Left colon (tissue), 2 donors: ENCODE measurements at regions not wholly inside any gene's neighbourhood (a gene's known extent, or its start where the extent isn't known, plus 50 kb on each side); places are given as distances from the start of the nearest gene placed in this dataset.

Experiments used
- ATAC-seq: fragments of 200-7000 bp; cut with Tn5 transposase; one replicate; pipeline ENCODE4 v1.9.1; 2020; ENCODE audit warnings: mild to moderate bottlenecking, moderate library complexity
- DNase-seq, 2 donors: peaks; one replicate each; pipeline ENCODE4 v3.0.0-alpha.2; 2020
- intact Hi-C, 2 donors: fragments of 100-400 bp; cut with DNase I in 1 of 2; cut with micrococcal nuclease in 1 of 2; formaldehyde crosslinking; loops; one replicate each; pipeline versions ENCODE4 v1.11.2 to v1.14.0; 2022; cut with DNase I, micrococcal nuclease
- donor health status: DM: no; HTN: no; CAD: no.
- donor health status: DM: yes; HTN: yes; CAD: no.

DNA sequence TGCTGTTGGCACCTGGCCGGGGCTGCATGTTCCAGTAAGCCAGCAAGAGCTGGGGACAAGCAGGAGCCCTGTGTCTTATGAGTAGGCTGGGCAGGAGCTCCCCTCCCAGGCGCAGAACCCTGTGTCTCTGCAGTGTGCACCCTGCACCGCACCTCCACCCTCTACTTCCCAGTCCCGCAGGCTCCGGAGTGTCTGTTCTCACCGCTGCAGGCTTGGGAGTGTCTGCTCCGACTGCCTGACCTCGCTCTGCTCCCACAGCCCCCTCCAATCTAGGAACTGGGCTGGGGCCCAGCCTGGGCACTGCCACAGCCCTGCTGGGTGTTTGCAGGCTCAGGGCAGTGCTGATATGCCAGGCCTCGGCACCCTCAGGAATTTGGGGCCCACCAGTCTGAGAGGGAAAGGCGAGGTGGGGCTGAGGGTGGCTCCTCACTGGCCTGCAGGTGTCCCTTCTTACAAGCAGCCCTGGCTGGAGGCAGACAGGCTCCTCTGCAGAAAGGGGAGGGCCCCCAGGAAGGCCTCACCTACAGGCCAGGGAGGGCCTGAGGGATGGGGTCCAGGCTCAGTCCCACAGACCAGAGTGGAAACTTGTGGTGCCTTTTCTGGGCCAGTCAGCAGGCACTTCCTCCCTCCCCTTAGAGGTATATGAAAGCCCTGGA is 871.6 kb upstream of the GJE1 start:
- DNase-seq, result no peak
- ATAC-seq, result no peak
- intact Hi-C loops, result no loop called here

- intact Hi-C loops, result no loop called here
- DNase-seq (no peak), ATAC-seq (no peak)
These were observed 872.1 kb upstream of the GJE1 start for GRCh38 chr6:141260627-141261015.

- ATAC-seq, result no peak
- intact Hi-C loops, result no loop called here
- DNase-seq, result no peak
These were observed 872.9 kb upstream of the GJE1 start for GRCh38 chr6:141259807-141260206.

DNA sequence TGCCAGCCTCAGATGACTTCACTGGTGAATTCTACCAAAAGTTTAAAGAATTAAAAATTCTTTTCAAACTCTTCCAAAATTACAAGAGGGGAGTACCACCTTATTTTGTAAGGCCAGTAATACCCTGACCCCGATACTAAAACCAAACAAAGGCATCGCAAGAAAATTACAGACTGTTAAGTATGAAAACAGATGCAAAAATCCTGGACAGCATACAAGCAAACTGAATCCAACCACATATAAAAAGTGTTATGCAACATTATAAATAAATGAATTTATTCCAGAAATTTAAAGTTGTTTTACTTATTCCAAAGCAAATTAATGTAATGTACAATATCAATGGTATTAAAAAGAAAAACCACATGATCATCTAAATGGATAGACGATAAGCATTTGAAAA is 873.6 kb upstream of the GJE1 start:
- intact Hi-C loops, result no loop called here
- no peak for ATAC-seq

GRCh38 chr6:141258516-141258915 is 874.2 kb upstream of the GJE1 start:
- ATAC-seq, result no peak
- intact Hi-C loops, result no loop called here
- DNase-seq, result no peak

More for the DNA sequence above, 873.6 kb upstream of the GJE1 start:
- DNase-seq, result no peak

DNA sequence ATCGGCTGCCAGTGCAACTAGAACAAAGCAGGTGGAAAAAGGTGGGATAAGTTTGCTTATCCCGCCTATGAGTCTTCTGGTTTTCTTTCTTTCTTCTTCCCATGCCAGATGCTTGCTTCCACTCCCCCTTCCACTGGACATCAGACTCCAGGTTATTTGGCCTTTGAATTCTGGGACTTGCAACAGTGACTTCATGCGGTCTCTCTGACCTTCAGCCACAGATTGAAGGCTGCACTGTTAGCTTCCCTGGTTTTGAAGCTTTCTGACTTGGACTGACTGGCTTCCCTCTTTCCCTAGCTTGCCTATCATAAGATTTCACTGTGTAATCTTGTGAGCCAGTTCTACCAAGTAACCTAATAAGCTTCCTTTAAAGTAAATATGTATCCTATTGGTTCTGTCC is 878.4 kb upstream of the GJE1 start:
- intact Hi-C loops, result no loop called here
- no peak for ATAC-seq
- DNase-seq, result no peak

DNA sequence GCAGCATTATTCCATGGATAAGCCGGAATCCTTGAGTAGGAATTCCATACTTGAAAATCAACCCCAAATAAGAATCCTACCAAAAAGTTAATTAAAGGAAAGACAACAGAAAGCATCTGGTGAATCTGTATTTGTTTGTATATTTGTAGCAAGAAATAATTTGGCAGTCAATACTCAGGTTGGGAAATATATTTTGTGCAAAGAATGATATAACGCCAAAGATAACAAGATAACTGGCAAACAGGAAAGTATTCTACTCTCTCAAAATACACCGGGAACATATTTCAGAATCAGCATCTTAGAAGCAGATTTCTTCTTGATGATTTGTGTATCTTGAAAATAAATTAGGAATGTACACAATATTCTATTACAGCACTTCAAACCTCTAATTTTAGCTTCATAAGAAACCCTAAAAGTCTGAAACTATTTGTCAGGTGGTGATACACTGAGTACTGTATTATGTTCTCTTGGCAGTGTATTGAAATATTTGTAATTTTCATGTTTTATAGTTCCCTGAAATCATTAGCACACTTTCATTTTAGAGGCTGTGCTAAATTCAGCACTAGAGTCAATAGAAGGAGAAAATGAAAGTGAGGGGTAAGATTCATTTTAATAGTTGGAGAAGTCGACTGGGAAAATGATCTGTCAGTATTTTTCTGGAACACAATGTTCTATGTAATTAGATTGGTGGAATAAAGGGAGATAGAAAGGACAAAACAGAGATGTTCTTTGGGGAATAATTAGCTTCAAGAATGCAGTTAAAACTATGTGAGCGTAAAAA is 879.7 kb upstream of the GJE1 start:
- ATAC-seq, result no peak
- DNase-seq, result no peak
- intact Hi-C loops, result no loop called here

GRCh38 chr6:141251286-141251685 is 881.4 kb upstream of the GJE1 start:
- intact Hi-C loops, result no loop called here
- DNase-seq (no peak), ATAC-seq (no peak)

GRCh38 chr6:141248021-141248799 is 884.5 kb upstream of the GJE1 start:
- ATAC-seq (no peak), DNase-seq (no peak)
- intact Hi-C loops, result no loop called here

DNA sequence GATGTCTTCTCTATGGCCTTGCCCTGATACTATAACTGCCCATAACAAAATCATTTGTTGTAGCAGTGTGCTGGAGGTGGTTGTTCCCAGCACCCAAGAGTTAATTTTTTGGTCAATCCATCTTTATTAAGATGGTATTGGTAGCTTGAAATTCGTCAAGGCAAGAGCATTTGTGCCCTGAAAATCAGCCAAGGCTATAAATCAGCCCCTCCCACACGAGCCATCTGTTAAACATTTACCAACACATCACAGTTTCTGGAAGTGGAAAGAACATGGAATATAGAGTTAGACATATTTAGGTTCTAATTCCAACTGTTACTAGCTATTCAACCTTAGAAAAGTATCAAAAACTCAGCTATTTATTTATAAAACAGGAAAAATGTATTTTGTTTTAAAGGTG is 888.4 kb upstream of the GJE1 start:
- intact Hi-C loops, result no loop called here
- DNase-seq (no peak), ATAC-seq (no peak)

DNA sequence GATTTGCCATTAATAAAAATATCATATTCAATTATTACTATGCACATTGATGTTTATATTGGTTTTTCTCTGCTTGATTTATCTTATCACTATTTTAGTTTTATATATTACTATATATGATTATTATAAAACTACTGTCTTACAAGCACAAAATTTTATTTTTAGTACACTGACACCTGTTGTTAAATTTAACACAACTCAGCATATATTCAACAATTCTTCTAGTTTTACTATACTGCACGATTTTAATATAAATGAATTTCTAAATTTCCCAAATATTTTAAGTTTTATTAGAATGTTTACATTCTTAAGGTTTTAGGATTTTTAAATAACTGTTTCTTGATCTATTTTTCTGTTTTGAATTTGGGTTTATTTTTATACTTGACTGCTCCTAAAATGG is 889.8 kb upstream of the GJE1 start:
- DNase-seq (no peak), ATAC-seq (no peak)
- intact Hi-C loops, result no loop called here

GRCh38 chr6:141229296-141229695 is 903.4 kb upstream of the GJE1 start:
- DNase-seq, result no peak
- intact Hi-C loops, result no loop called here
- ATAC-seq, result no peak

- intact Hi-C loops, result no loop called here
- no peak for DNase-seq
- ATAC-seq, result no peak
These were observed 914.1 kb upstream of the GJE1 start for GRCh38 chr6:141218583-141218982.

GRCh38 chr6:141216726-141217125 is 916.0 kb upstream of the GJE1 start:
- ATAC-seq (no peak), DNase-seq (no peak)
- intact Hi-C loops, result no loop called here

GRCh38 chr6:141212296-141212695 is 920.4 kb upstream of the GJE1 start:
- DNase-seq (no peak), ATAC-seq (no peak)
- intact Hi-C loops, result no loop called here

- ATAC-seq (no peak), DNase-seq (no peak)
- intact Hi-C loops, result no loop called here
These were observed 920.9 kb upstream of the GJE1 start for GRCh38 chr6:141211845-141212244.

- intact Hi-C loops, result no loop called here
- ATAC-seq (no peak), DNase-seq (no peak)
These were observed 921.8 kb upstream of the GJE1 start for GRCh38 chr6:141210901-141211300.

- no peak for ATAC-seq
- intact Hi-C loops, result no loop called here
These were observed 922.8 kb upstream of the GJE1 start for GRCh38 chr6:141209890-141210289.

GRCh38 chr6:141208101-141208500 is 924.6 kb upstream of the GJE1 start:
- intact Hi-C loops, result no loop called here
- no peak for DNase-seq
- ATAC-seq, result no peak

More at GRCh38 chr6:141209890-141210289, 922.8 kb upstream of the GJE1 start:
- DNase-seq, result no peak
